Right renal pelvis (tissue), 4 donors: ENCODE measurements at regions not wholly inside any gene's neighbourhood (a gene's known extent, or its start where the extent isn't known, plus 50 kb on each side); places are given as distances from the start of the nearest gene placed in this dataset.

Experiments used
- DNase-seq, 4 donors: peaks; one replicate each; pipeline ENCODE4 v3.0.0-alpha.2; 2013; ENCODE audit warnings: low read depth in 4 of 4, low spot score in 3 of 4, missing footprints in 1 of 4

- no peak for DNase-seq
These were observed 186.6 kb downstream of the SALL1 start for GRCh38 chr16:50964491-50964890.

- DNase-seq: no peak
These were observed 189.1 kb downstream of the SALL1 start for GRCh38 chr16:50961952-50962351.

DNA sequence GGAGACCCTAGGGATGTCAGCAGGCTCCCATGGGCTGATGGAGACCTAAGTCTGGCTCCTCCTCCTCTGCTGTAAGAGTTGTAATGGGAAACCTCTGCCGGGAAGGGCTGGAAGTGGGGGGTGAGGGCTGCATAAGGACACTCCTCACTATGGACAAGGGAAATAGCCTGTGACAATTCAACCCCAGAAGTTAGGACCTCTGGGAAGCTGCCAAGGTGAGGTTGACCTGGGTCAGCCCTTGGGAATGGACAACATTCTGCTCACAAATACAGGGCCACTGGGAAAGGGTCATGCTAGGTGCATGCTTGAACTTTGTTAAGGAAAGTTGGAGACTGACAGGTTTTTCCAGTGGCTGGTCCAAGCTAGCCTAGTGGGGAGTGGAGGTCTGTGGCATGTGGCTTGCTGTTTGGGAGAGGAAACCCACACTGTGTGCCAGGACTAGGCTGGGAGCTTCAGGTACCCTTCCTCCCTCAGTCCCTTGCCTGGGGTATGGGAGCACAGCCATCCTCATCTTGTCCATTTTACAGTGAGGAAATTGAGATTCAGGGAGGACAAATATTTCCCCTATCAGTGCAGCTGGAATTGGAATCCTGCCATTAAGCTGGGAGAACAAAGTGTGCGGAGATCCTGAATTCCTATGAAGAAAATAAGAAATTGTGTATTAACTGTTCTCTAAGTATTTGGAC, 190.4 kb downstream of the SALL1 start:
- no peak for DNase-seq

GRCh38 chr16:50957056-50957455, 194.0 kb downstream of the SALL1 start:
- no peak for DNase-seq

- no peak for DNase-seq
These were observed 194.4 kb downstream of the SALL1 start for GRCh38 chr16:50956637-50957036.

DNA sequence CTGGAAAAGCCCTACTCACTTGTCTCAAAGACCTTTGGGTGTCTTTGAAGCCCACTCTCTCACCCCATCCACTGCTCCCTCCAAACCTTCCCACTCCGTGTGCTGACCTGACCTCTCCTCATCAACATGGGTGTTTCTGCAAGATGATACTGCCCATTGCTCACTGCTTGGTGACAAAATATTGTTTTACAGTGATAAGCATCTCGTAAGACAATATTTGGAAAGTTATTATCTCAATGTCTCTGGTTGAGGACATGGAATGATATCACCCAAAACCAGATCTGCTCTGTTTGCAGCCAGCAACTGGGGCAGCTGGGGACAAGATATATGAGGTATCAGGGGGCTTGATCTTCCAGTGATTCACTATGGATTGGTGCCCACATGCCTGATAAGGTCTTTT, 195.8 kb downstream of the SALL1 start:
- DNase-seq: no peak

DNA sequence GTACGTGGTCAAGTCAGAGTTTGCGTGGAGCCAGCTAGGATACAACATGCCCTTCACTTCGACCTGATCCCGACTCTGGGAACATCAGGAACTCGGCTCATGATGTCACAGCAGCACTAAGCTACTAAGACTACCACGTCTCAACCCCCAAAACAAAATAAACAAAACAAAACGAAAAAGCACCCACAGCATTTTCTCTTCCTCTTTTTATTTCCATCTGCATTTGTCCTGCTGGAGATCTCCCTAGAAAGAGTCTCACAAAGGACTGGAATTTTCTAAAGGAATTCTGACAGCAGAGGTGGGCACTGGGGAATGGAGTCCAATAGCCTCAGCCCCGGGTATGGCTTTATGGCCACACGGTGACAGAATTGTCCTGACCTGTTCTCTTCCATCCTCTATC, 196.6 kb downstream of the SALL1 start:
- no peak for DNase-seq

- no peak for DNase-seq
These were observed 197.8 kb downstream of the SALL1 start for GRCh38 chr16:50953290-50953689.

GRCh38 chr16:50950955-50951354, 200.1 kb downstream of the SALL1 start:
- no peak for DNase-seq

DNA sequence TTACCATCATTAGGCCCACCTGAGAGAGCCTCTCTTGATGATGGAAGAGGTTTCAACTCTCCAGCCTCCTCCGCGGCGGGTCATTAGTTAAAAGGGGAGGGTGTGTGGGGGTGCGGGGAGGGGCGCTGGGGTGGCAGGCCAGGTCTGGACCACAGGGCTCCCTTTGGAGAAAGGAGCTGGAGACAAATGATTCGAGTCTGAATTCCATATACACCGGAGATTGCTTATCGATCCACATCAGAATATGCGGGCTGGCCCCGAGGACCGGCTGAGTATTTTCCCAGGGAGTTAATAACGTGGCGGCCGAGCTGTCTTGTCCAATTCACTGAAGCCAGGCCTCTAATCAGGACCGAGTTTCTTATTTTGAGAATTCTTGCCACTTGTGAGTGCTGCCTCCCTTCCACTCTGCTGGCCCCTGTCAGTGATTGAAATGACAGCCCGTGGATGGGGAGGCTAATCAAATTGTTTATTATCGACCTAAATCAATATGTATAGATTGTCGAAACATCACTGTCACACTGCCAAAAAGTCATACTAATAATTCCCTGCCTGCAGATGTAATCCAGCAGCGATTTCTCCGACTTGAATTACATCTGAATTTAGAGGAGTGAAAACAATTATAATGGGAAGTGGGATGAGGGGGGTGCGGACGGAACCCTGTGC, 202.7 kb downstream of the SALL1 start:
- DNase-seq: no peak

GRCh38 chr16:50947826-50948225, 203.2 kb downstream of the SALL1 start:
- no peak for DNase-seq

- no peak for DNase-seq
These were observed 204.5 kb downstream of the SALL1 start for GRCh38 chr16:50946606-50947005.

- no peak for DNase-seq
These were observed 204.2 kb downstream of the CYLD start for GRCh38 chr16:50946098-50946497.

- no peak for DNase-seq
These were observed 203.3 kb downstream of the CYLD start for GRCh38 chr16:50945171-50945570.

DNA sequence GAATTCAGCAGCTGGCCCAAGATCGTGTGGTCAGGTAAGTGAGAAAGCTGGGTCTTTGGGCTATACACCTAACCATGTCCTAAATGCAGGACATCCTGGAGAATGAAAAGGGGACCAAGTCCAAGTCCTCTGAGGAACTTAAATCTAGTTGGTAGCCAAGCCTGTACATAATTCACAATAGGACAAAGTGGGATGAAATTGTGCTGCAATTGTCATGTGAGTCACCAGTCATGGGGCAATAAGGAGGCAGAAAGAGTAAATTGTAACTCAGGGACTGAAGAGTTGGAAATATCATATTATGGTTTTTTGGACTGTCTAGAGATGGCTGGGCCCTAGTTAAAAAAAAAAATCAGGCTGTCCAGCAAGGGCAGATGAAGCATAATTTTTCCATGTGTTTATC, 202.6 kb downstream of the CYLD start:
- no peak for DNase-seq

GRCh38 chr16:50944033-50944432, 202.1 kb downstream of the CYLD start:
- DNase-seq: no peak

- no peak for DNase-seq
These were observed 200.3 kb downstream of the CYLD start for GRCh38 chr16:50942143-50942542.

DNA sequence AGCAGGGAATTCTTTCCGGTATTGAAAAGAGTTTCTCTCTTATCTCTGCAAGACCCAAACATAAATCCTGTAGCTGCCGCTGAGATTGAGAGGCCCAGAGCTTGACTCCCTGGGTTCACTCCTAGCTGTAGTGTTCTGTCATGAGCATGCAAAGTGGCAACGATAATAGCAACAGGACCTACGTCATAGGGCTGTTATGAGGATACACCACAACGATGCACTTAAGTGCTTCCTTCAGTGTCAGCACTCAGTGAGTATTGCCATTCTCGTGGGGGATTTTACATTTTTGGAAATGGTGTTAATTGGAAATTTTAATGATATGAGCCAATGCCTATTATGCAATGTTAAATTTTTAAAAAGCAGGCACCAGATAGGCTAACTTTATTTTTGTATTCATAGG, 199.8 kb downstream of the CYLD start:
- no peak for DNase-seq

GRCh38 chr16:50940275-50940854, 198.5 kb downstream of the CYLD start:
- DNase-seq: no peak

GRCh38 chr16:50939356-50939755, 197.5 kb downstream of the CYLD start:
- DNase-seq: no peak

DNA sequence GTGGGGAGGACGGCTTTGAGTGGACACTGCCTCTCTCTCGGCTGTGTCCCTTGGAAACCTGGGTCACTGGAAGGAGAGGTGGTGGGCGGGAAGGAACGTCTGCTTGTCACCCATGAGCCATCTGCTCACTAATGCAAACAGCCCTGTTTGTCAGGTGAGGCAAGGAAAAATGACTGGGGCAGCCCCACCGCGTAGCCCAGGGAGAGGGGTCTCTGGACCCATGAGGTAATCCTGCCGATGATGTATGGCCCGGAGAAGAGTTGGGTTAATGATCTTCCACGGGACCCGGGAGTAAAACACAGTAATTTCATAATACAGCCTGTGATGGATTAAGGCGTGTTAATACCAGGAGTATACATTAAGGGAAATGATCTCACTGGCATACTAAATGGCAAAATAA, 197.0 kb downstream of the CYLD start:
- DNase-seq: no peak

- no peak for DNase-seq
These were observed 191.4 kb downstream of the CYLD start for GRCh38 chr16:50933262-50933661.
